Ovary (tissue), 3 donors: ENCODE measurements at regions not wholly inside any gene's neighbourhood (a gene's known extent, or its start where the extent isn't known, plus 50 kb on each side); places are given as distances from the start of the nearest gene placed in this dataset.

Source experiments
- CTCF ChIP-seq, 3 donors: fragments of 450-650 bp in 2 of 3; fragments of 200-600 bp in 1 of 3; IDR thresholded peaks; one replicate each; pipeline versions ENCODE4 v1.5.1 to v1.8.0; 2016 to 2022; ENCODE audit warnings: antibody characterized with exemption in 3 of 3, mild to moderate bottlenecking in 1 of 3
- EP300 ChIP-seq: sonication (generic); formaldehyde crosslinking; IDR thresholded peaks from one replicate; pipeline ENCODE4 v1.6.1; 2017; ENCODE audit warnings: antibody characterized with exemption
- POLR2A ChIP-seq: fragments of 450-650 bp; IDR thresholded peaks from one replicate; pipeline ENCODE4 v1.6.1; 2017; ENCODE audit warnings: antibody characterized with exemption, mild to moderate bottlenecking, moderate library complexity
- donor health status: DM: no; HTN: no; CAD: no.

GRCh38 chr6:139508023-139508422 is 133.6 kb upstream of the CITED2 start:
- TF ChIP-seq POLR2A (no peak), CTCF (IDR thresholded peaks at IDR 0.05) (no peak), EP300 (no peak)
